Trophoblast cell (in vitro differentiated cells and primary cell): ENCODE measurements at regions not wholly inside any gene's neighbourhood (a gene's known extent, or its start where the extent isn't known, plus 50 kb on each side); places are given as distances from the start of the nearest gene placed in this dataset.

ENCODE experiments used
- DNase-seq, 2 donors: peaks; one replicate each; pipeline ENCODE4 v3.0.0-alpha.2; 2016
- H2AFZ ChIP-seq: 2 replicates; pipeline ENCODE4 v1.6.1; 2013; ENCODE audit warnings: low read length, moderate library complexity, mild to moderate bottlenecking; ENCODE audit not compliant: insufficient read depth, poor library complexity
- H2AK5ac ChIP-seq: 2 replicates; pipeline ENCODE4 v1.6.1; 2013; ENCODE audit warnings: mild to moderate bottlenecking, low read length
- H2BK120ac ChIP-seq: 2 replicates; pipeline ENCODE4 v1.6.1; 2013; ENCODE audit warnings: low read length, mild to moderate bottlenecking, moderate library complexity; ENCODE audit not compliant: insufficient read depth, poor library complexity
- H2BK12ac ChIP-seq: 2 replicates; pipeline ENCODE4 v1.6.1; 2013; ENCODE audit warnings: mild to moderate bottlenecking, low read length, moderate library complexity
- H2BK5ac ChIP-seq: 2 replicates; pipeline ENCODE4 v1.6.1; 2013; ENCODE audit warnings: low read length, low read depth, moderate library complexity, mild to moderate bottlenecking; ENCODE audit not compliant: poor library complexity
- H3K14ac ChIP-seq: 2 replicates; pipeline ENCODE4 v1.6.1; 2013; ENCODE audit warnings: mild to moderate bottlenecking, low read length
- H3K18ac ChIP-seq: 2 replicates; pipeline ENCODE4 v1.6.1; 2013; ENCODE audit warnings: mild to moderate bottlenecking, low read length
- H3K23ac ChIP-seq: 2 replicates; pipeline ENCODE4 v1.6.1; 2013; ENCODE audit warnings: low read length
- H3K27ac ChIP-seq: 2 replicates; pipeline ENCODE4 v1.5.1; 2013; ENCODE audit warnings: low read depth, mild to moderate bottlenecking, inconsistent platforms, low read length, moderate library complexity
- H3K27me3 ChIP-seq: 2 replicates; pipeline ENCODE4 v1.6.1; 2013; ENCODE audit warnings: inconsistent platforms, mild to moderate bottlenecking, low read length, moderate library complexity; ENCODE audit not compliant: insufficient read depth
- H3K36me3 ChIP-seq, 2 experiments: 1 replicate in 1 of 2; 2 replicates in 1 of 2; pipeline ENCODE4 v1.6.1; 2013; ENCODE audit warnings: low read length in 2 of 2, mild to moderate bottlenecking in 2 of 2, moderate library complexity in 1 of 2; ENCODE audit not compliant: insufficient read depth in 2 of 2, control insufficient read depth in 1 of 2
- H3K4ac ChIP-seq: 2 replicates; pipeline ENCODE4 v1.6.1; 2013; ENCODE audit warnings: low read depth, mild to moderate bottlenecking, low read length, moderate library complexity
- H3K4me1 ChIP-seq, 2 experiments: 1 replicate in 1 of 2; 2 replicates in 1 of 2; pipeline ENCODE4 v1.6.1; 2013; ENCODE audit warnings: low read length in 2 of 2, mild to moderate bottlenecking in 2 of 2, moderate library complexity in 1 of 2; ENCODE audit not compliant: insufficient read depth in 2 of 2, control insufficient read depth in 1 of 2
- H3K4me2 ChIP-seq: 2 replicates; pipeline ENCODE4 v1.6.1; 2013; ENCODE audit warnings: inconsistent platforms, mild to moderate bottlenecking, low read length, moderate library complexity
- H3K4me3 ChIP-seq: 2 replicates; pipeline ENCODE4 v1.5.1; 2013; ENCODE audit warnings: mild to moderate bottlenecking, low read depth, low read length, inconsistent platforms
- H3K79me1 ChIP-seq: one replicate; pipeline ENCODE4 v1.6.1; 2013; ENCODE audit warnings: low read length
- H3K79me2 ChIP-seq: 2 replicates; pipeline ENCODE4 v1.6.1; 2013; ENCODE audit warnings: low read length, mild to moderate bottlenecking; ENCODE audit not compliant: control insufficient read depth, insufficient read depth, poor library complexity
- H3K9ac ChIP-seq: 2 replicates; pipeline ENCODE4 v1.6.1; 2013; ENCODE audit warnings: mild to moderate bottlenecking, low read length
- H3K9me3 ChIP-seq: 2 replicates; pipeline ENCODE4 v1.6.1; 2013; ENCODE audit warnings: low read depth, mild to moderate bottlenecking, control low read depth, inconsistent platforms, low read length; ENCODE audit not compliant: insufficient read depth
- H4K12ac ChIP-seq: 2 replicates; pipeline ENCODE4 v1.6.1; 2013; ENCODE audit warnings: low read depth, mild to moderate bottlenecking, low read length, moderate library complexity
- H4K8ac ChIP-seq: 2 replicates; pipeline ENCODE4 v1.6.1; 2013; ENCODE audit warnings: low read depth, mild to moderate bottlenecking, low read length, moderate library complexity
- H4K91ac ChIP-seq: one replicate; pipeline ENCODE4 v1.6.1; 2013; ENCODE audit warnings: low read depth, mild to moderate bottlenecking, low read length, moderate library complexity
- WGBS: extraction: QIAGEN DNeasy Blood & Tissue Kit; methylation state at CpG from one replicate; pipeline ENCODE4 v1.1.7; 2013; ENCODE audit warnings: missing lambda C conversion rate; ENCODE audit not compliant: insufficient read length, insufficient coverage; ENCODE audit errors: extremely low coverage; 5-methylcytosine and 5-hydroxymethylcytosine counted together

- no peak for DNase-seq
Measured at GRCh38 chr5:106730912-106731311, 939.8 kb downstream of the EFNA5 start.

GRCh38 chr5:106730506-106730905 lies 940.2 kb downstream of the EFNA5 start:
- Histone ChIP-seq H3K36me3 (no peaks in the 10 kb centered on the region), H3K27me3 (no peaks in the 10 kb centered on the region)
- no CpG with 5 or more reads among the region's 3 CpGs for WGBS

More at GRCh38 chr5:106730912-106731311, 939.8 kb downstream of the EFNA5 start:
- no peak overlapping the region for H2BK5ac ChIP-seq
- H2AFZ ChIP-seq, result no peak overlapping the region
- H3K14ac ChIP-seq, result no peak overlapping the region
- H3K18ac ChIP-seq, result no peak overlapping the region
- no peaks in the 10 kb centered on the region for H3K36me3 ChIP-seq
- H3K4me2 ChIP-seq, result no peak overlapping the region
- H4K12ac ChIP-seq, result no peak overlapping the region
- no peak overlapping the region for H2BK12ac ChIP-seq
- H2BK120ac ChIP-seq, result no peak overlapping the region
- H3K9me3 ChIP-seq, result no peaks in the 10 kb centered on the region
- H3K27me3 ChIP-seq, result no peaks in the 10 kb centered on the region
- H4K8ac ChIP-seq, result no peak overlapping the region
- no peaks in the 10 kb centered on the region for H3K79me2 ChIP-seq
- H3K79me1 ChIP-seq, result no peaks in the 10 kb centered on the region
- no CpG with 5 or more reads among the region's 1 CpG for WGBS
- no peaks in the 10 kb centered on the region for H3K4me1 ChIP-seq
- H3K4ac ChIP-seq, result no peak overlapping the region
- no peak overlapping the region for H3K23ac ChIP-seq
- peak overlapping the region; percentile 16 for H3K4me3 ChIP-seq
- H3K9ac ChIP-seq, result no peak overlapping the region
- H3K27ac ChIP-seq, result no peak overlapping the region
- H4K91ac ChIP-seq, result no peak overlapping the region
- H2AK5ac ChIP-seq, result no peak overlapping the region

GRCh38 chr5:106728208-106728607 lies 942.5 kb downstream of the EFNA5 start:
- Histone ChIP-seq H3K9me3 (no peaks in the 10 kb centered on the region), H3K79me1 (no peaks in the 10 kb centered on the region), H4K12ac (no peak overlapping the region), H3K4me1 (no peaks in the 10 kb centered on the region), H2BK5ac (no peak overlapping the region), H2BK12ac (no peak overlapping the region), H3K9ac (no peak overlapping the region), H3K27ac (no peak overlapping the region), H3K14ac (no peak overlapping the region), H3K18ac (no peak overlapping the region), H3K4me2 (no peak overlapping the region), H3K4me3 (no peak overlapping the region), H4K91ac (no peak overlapping the region), H3K23ac (no peak overlapping the region), H3K27me3 (no peaks in the 10 kb centered on the region), H3K4ac (no peak overlapping the region), H2AFZ (no peak overlapping the region), H3K36me3 (no peaks in the 10 kb centered on the region), H3K79me2 (no peaks in the 10 kb centered on the region), H4K8ac (no peak overlapping the region), H2AK5ac (no peak overlapping the region), H2BK120ac (no peak overlapping the region)
- DNase-seq, result no peak
- no CpG with 5 or more reads among the region's 4 CpGs for WGBS

More at GRCh38 chr5:106730506-106730905, 940.2 kb downstream of the EFNA5 start:
- Histone ChIP-seq H2BK5ac (no peak overlapping the region), H3K27ac (no peak overlapping the region), H3K79me2 (no peaks in the 10 kb centered on the region), H3K18ac (no peak overlapping the region), H2AFZ (no peak overlapping the region), H3K4me1 (no peaks in the 10 kb centered on the region), H3K4me2 (no peak overlapping the region), H3K9me3 (no peaks in the 10 kb centered on the region), H4K12ac (no peak overlapping the region), H2AK5ac (no peak overlapping the region), H3K79me1 (no peaks in the 10 kb centered on the region), H2BK12ac (no peak overlapping the region), H4K8ac (no peak overlapping the region), H3K14ac (no peak overlapping the region), H2BK120ac (no peak overlapping the region), H4K91ac (no peak overlapping the region), H3K9ac (no peak overlapping the region), H3K23ac (no peak overlapping the region), H3K4ac (no peak overlapping the region), H3K4me3 (no peak overlapping the region)
- DNase-seq, result no peak

GRCh38 chr5:106727071-106727470 lies 943.7 kb downstream of the EFNA5 start:
- Histone ChIP-seq H3K27me3 (no peaks in the 10 kb centered on the region), H3K79me1 (no peaks in the 10 kb centered on the region), H3K36me3 (no peaks in the 10 kb centered on the region), H3K4me2 (no peak overlapping the region), H3K18ac (no peak overlapping the region), H2BK120ac (no peak overlapping the region), H2BK12ac (no peak overlapping the region), H3K79me2 (no peaks in the 10 kb centered on the region), H2AFZ (no peak overlapping the region), H3K4me3 (no peak overlapping the region), H3K9ac (no peak overlapping the region), H4K91ac (no peak overlapping the region), H3K4me1 (no peaks in the 10 kb centered on the region), H3K23ac (no peak overlapping the region), H4K8ac (no peak overlapping the region), H3K4ac (no peak overlapping the region), H3K14ac (no peak overlapping the region), H3K9me3 (no peaks in the 10 kb centered on the region), H3K27ac (no peak overlapping the region), H2AK5ac (no peak overlapping the region), H2BK5ac (no peak overlapping the region), H4K12ac (no peak overlapping the region)
- DNase-seq, result no peak
- whole genome bisulfite sequencing, result no CpG with 5 or more reads among the region's 2 CpGs
